Tibial nerve (tissue), 4 donors: ENCODE measurements at regions not wholly inside any gene's neighbourhood (a gene's known extent, or its start where the extent isn't known, plus 50 kb on each side); places are given as distances from the start of the nearest gene placed in this dataset.

Experiments
- DNase-seq, 2 donors: peaks; one replicate each; pipeline ENCODE4 v3.0.0-alpha.2; 2019; ENCODE audit warnings: low spot score in 2 of 2
- H3K27ac ChIP-seq, 4 donors: fragments of 200-600 bp; sonication (generic) in 3 of 4; one replicate each; pipeline ENCODE4 v1.5.1; 2017 to 2019; ENCODE audit warnings: mild to moderate bottlenecking in 1 of 4
- H3K27me3 ChIP-seq, 2 donors: fragments of 200-600 bp; sonication (generic) in 1 of 2; one replicate each; pipeline versions ENCODE4 v1.5.1 to v1.6.0; 2017 to 2019
- H3K36me3 ChIP-seq, 3 donors: fragments of 200-600 bp; sonication (generic); one replicate each; pipeline ENCODE4 v1.5.1; 2018 to 2019
- H3K4me1 ChIP-seq, 4 donors: fragments of 200-600 bp; sonication (generic) in 3 of 4; one replicate each; pipeline ENCODE4 v1.5.1; 2017 to 2019
- H3K4me3 ChIP-seq, 4 donors: fragments of 200-600 bp; sonication (generic) in 3 of 4; one replicate each; pipeline ENCODE4 v1.5.1; 2017 to 2019; ENCODE audit warnings: mild to moderate bottlenecking in 1 of 4, moderate library complexity in 1 of 4
- H3K9me3 ChIP-seq, 4 donors: fragments of 200-600 bp; sonication (generic) in 3 of 4; one replicate each; pipeline ENCODE4 v1.5.1; 2017 to 2019
- CTCF ChIP-seq, 5 experiments: fragments of 200-600 bp in 3 of 5; fragments of 450-650 bp in 2 of 5; sonication (generic) in 3 of 5; IDR thresholded peaks; one replicate each; pipeline ENCODE4 v1.5.1; 2016 to 2019; ENCODE audit warnings: antibody characterized with exemption in 5 of 5, mild to moderate bottlenecking in 3 of 5, moderate library complexity in 2 of 5
- EP300 ChIP-seq, 2 donors: sonication (generic); formaldehyde crosslinking; IDR thresholded peaks; one replicate each; pipeline ENCODE4 v1.6.1; 2017; ENCODE audit warnings: antibody characterized with exemption in 2 of 2, mild to moderate bottlenecking in 1 of 2
- POLR2A ChIP-seq, 2 donors: fragments of 450-650 bp; IDR thresholded peaks; one replicate each; pipeline ENCODE4 v1.6.1; 2017; ENCODE audit warnings: antibody characterized with exemption in 2 of 2, mild to moderate bottlenecking in 2 of 2, moderate library complexity in 2 of 2
- WGBS, 2 donors: methylation state at CpG; one replicate each; pipeline ENCODE4 v1.1.5; 2018; 5-methylcytosine and 5-hydroxymethylcytosine counted together

DNA sequence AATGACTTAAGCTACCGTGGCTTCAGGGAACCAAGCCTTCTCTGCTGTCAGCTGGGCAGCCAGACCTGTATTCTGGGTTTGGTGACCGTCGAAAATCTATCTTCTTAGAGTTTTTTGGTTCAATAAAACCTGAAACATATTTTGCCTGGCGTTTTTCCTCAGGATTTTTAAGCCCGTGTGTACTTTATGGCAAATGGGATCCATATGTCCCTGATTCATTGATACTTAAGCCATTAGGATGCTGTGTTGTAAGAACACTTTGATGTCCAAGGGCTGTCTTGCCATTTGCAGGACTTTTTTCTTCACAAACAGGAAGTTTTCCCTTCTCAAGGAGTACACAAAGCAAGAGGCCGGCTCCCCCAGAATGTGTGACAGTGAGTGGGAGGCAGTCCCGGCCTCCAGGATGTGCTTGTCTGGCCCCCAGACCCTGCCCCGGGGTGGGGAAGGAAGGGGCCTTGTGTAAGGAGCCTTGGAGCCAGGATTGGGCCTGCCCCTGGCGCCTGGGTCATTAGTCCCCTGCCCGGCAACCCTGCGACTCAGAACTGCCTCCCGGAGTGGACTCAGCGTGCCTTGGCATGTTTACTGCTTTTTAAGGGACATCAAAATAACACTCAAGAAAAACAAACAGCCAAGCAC, 83.4 kb upstream of the SMIM23 start:
- no peak for DNase-seq
- no peaks in the 10 kb centered on the region for H3K27me3 ChIP-seq
- TF ChIP-seq POLR2A (IDR thresholded peaks at IDR 0.05) = no peak
- TF ChIP-seq CTCF (IDR thresholded peaks at IDR 0.05) = no peak
- TF ChIP-seq EP300 (IDR thresholded peaks at IDR 0.05) = no peak
- no peaks in the 10 kb centered on the region for H3K9me3 ChIP-seq
- no peak overlapping the region for H3K27ac ChIP-seq
- 57 to 73% methylated on average over 13 of the region's 13 CpGs for WGBS, 2 donors
- no peaks in the 10 kb centered on the region for H3K36me3 ChIP-seq
- H3K4me3 ChIP-seq = no peak overlapping the region
- no peaks in the 10 kb centered on the region for H3K4me1 ChIP-seq

DNA sequence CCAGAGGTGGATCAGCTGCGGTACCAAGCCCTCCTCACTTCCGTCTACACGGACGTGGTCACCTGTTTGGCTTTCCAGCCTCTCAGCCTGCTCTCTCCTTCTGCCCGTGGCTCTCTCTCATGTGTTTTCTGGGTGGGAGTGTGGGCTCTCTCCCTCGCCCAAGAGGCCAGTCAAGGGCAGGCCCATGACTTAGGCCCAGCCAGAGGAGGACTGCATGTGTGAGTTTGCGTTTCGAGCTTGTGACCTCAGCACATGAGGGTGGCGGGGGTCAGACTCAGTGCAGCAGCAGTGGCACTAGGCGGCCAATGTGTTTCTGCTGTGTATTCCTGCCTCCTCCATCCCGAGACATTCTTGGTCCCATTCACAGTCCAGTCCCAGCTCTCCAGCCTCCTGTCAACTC, 82.5 kb upstream of the SMIM23 start:
- WGBS, 2 donors = 90 to 95% methylated on average over 11 of the region's 11 CpGs
- H3K9me3 ChIP-seq = no peaks in the 10 kb centered on the region
- no peak for TF ChIP-seq POLR2A (IDR thresholded peaks at IDR 0.05)
- no peak for TF ChIP-seq CTCF (IDR thresholded peaks at IDR 0.05)
- TF ChIP-seq EP300 (IDR thresholded peaks at IDR 0.05) = no peak

GRCh38 chr5:171705036-171705435, 80.6 kb upstream of the SMIM23 start:
- no peak for DNase-seq
- Histone ChIP-seq H3K9me3 (no peaks in the 10 kb centered on the region), H3K4me1 (no peaks in the 10 kb centered on the region), H3K27ac (no peak overlapping the region), H3K36me3 (no peaks in the 10 kb centered on the region), H3K27me3 (no peaks in the 10 kb centered on the region), H3K4me3 (no peak overlapping the region)
- 90 to 97% methylated on average over 6 of the region's 6 CpGs for WGBS, 2 donors
- TF ChIP-seq CTCF (IDR thresholded peaks at IDR 0.05) (no peak), EP300 (IDR thresholded peaks at IDR 0.05) (no peak), POLR2A (IDR thresholded peaks at IDR 0.05) (no peak)

More for the DNA sequence above, 82.5 kb upstream of the SMIM23 start:
- no peak overlapping the region for H3K4me3 ChIP-seq
- no peak overlapping the region for H3K27ac ChIP-seq
- DNase-seq = no peak
- H3K36me3 ChIP-seq = no peaks in the 10 kb centered on the region
- H3K27me3 ChIP-seq = no peaks in the 10 kb centered on the region
- no peaks in the 10 kb centered on the region for H3K4me1 ChIP-seq

DNA sequence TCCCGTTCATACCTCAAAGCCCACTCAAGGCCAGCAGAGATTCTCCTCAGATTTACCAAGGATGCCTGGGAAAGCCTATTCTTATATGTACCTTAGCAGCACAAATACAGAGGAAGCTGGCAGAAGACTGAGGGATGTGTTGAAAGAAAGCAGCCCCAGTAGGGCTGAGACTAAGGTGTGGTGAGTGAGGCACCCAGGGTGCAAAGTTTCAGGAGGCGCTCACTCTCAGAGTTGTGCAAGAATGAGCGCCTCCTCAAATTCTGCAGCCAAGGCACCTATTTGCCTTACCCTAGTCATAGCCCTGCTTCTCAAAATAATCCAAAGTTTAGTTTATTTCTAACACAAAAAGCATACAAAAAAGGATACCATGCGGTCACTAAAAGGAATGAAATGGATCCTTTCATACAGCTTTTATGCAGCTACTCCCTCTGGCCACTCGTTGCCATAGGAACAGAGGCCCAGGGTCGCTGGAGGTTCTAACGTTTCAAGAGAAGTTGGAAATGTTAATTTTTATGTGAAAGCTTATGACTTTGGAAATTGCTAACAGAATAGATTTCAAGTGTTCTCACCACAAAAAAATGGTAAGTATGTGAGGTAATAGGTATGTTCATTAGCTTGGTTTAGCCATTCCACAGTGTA, 79.7 kb upstream of the SMIM23 start:
- H3K27ac ChIP-seq = no peak overlapping the region
- TF ChIP-seq CTCF (IDR thresholded peaks at IDR 0.05) (no peak), POLR2A (IDR thresholded peaks at IDR 0.05) (no peak), EP300 (IDR thresholded peaks at IDR 0.05) (no peak)

GRCh38 chr5:171706736-171707441, 78.7 kb upstream of the SMIM23 start:
- no peak for DNase-seq
- Histone ChIP-seq H3K4me1 (no peaks in the 10 kb centered on the region), H3K36me3 (no peaks in the 10 kb centered on the region), H3K27ac (no peak overlapping the region), H3K4me3 (no peak overlapping the region), H3K9me3 (no peaks in the 10 kb centered on the region), H3K27me3 (no peaks in the 10 kb centered on the region)
- TF ChIP-seq CTCF (IDR thresholded peaks at IDR 0.05) = no peak
- no peak for TF ChIP-seq POLR2A (IDR thresholded peaks at IDR 0.05)
- no peak for TF ChIP-seq EP300 (IDR thresholded peaks at IDR 0.05)
- WGBS, 2 donors = 100% methylated on average over 2 of the region's 2 CpGs

More for the DNA sequence above, 79.7 kb upstream of the SMIM23 start:
- no peaks in the 10 kb centered on the region for H3K27me3 ChIP-seq
- no peaks in the 10 kb centered on the region for H3K36me3 ChIP-seq
- H3K4me1 ChIP-seq = no peaks in the 10 kb centered on the region
- no peaks in the 10 kb centered on the region for H3K9me3 ChIP-seq
- WGBS, 2 donors = 59 to 68% methylated on average over 7 of the region's 7 CpGs
- no peak overlapping the region for H3K4me3 ChIP-seq
- DNase-seq = no peak
